WERI-Rb-1 (cell line): ENCODE measurements at regions not wholly inside any gene's neighbourhood (a gene's known extent, or its start where the extent isn't known, plus 50 kb on each side); places are given as distances from the start of the nearest gene placed in this dataset.
"Not testable (repeated sequence)": the region's sequence is repeated elsewhere in the genome, so short reads cannot be mapped to it uniquely, and the experiment has no call there.

ENCODE experiments used
- DNase-seq: peaks from one replicate; pipeline ENCODE4 v3.0.0-alpha.2; 2020
- H3K27ac ChIP-seq: fragments of 250-450 bp; sonication (Bioruptor Pico); 2 replicates; pipeline ENCODE4 v1.5.1; 2020; ENCODE audit warnings: mild to moderate bottlenecking, moderate library complexity
- H3K27me3 ChIP-seq: fragments of 250-450 bp; sonication (Bioruptor Pico); 2 replicates; pipeline ENCODE4 v1.5.1; 2021; ENCODE audit warnings: mild to moderate bottlenecking, low read depth, moderate library complexity; ENCODE audit not compliant: insufficient read depth, severe bottlenecking
- H3K36me3 ChIP-seq: fragments of 250-450 bp; sonication (Bioruptor Pico); 2 replicates; pipeline ENCODE4 v1.5.1; 2020; ENCODE audit warnings: mild to moderate bottlenecking, moderate library complexity
- H3K4me3 ChIP-seq: 2 replicates; pipeline ENCODE4 v1.5.1; 2011; ENCODE audit warnings: low read depth, mild to moderate bottlenecking, control low read depth, low read length
- H3K9me3 ChIP-seq: fragments of 250-450 bp; sonication (Bioruptor Pico); 2 replicates; pipeline ENCODE4 v1.5.1; 2021; ENCODE audit warnings: mild to moderate bottlenecking, moderate library complexity; ENCODE audit not compliant: severe bottlenecking
- TF ChIP-seq, protein P1 (sequence below): IDR thresholded peaks from 2 replicates; pipeline ENCODE4 v1.5.1; 2011; ENCODE audit warnings: low read depth, mild to moderate bottlenecking, control low read depth, inconsistent platforms, low read length

DNA sequence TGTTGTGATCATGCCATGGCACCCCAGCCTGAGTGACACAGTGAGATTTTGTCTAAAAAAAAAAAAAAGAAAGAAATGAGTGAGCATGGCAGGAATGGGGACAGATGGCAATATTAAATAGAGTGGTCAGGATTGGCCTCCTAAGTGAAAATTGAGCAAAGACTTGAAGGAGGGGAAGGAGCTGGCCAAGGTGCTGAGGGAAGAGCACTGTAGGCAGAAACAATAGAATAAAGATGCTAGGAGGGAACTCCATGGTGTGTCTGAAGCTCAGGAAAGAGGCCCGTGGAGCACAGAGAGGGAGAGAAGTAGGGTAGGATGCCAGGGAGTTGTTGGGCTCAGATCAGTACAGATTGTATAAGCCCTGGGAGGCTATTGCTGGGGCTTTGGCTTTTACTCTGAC lies 64.4 kb upstream of the PCAT7 start:
- Histone ChIP-seq H3K9me3 (no peaks in the 10 kb centered on the region), H3K36me3 (no peaks in the 10 kb centered on the region), H3K27me3 (no peaks in the 10 kb centered on the region), H3K27ac (no peak overlapping the region), H3K4me3 (no peak overlapping the region)
- TF ChIP-seq, protein P1, sequence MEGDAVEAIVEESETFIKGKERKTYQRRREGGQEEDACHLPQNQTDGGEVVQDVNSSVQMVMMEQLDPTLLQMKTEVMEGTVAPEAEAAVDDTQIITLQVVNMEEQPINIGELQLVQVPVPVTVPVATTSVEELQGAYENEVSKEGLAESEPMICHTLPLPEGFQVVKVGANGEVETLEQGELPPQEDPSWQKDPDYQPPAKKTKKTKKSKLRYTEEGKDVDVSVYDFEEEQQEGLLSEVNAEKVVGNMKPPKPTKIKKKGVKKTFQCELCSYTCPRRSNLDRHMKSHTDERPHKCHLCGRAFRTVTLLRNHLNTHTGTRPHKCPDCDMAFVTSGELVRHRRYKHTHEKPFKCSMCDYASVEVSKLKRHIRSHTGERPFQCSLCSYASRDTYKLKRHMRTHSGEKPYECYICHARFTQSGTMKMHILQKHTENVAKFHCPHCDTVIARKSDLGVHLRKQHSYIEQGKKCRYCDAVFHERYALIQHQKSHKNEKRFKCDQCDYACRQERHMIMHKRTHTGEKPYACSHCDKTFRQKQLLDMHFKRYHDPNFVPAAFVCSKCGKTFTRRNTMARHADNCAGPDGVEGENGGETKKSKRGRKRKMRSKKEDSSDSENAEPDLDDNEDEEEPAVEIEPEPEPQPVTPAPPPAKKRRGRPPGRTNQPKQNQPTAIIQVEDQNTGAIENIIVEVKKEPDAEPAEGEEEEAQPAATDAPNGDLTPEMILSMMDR = no peak
- no peak for DNase-seq

DNA sequence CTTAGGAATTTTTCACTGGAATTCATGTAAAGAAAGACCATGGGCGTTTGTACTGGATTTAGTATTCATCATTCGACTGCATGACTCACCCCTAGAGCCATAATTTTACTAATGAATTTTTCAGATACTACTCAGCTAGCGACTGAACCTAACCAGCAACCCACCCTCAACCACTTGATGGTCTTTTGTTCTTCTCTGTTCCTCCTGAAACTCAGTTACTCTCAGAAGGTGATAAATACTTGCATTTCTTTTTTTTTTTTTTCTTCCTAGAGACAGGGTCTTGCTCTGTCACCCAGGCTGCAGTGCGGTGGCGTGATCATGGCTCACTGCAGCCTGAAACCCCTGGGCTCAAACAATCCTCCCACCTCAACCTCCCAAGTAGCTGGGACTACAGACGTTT lies 62.8 kb upstream of the PCAT7 start:
- not testable (repeated sequence) for H3K9me3 ChIP-seq, DNase-seq, H3K4me3 ChIP-seq, H3K27me3 ChIP-seq, H3K36me3 ChIP-seq, H3K27ac ChIP-seq

DNA sequence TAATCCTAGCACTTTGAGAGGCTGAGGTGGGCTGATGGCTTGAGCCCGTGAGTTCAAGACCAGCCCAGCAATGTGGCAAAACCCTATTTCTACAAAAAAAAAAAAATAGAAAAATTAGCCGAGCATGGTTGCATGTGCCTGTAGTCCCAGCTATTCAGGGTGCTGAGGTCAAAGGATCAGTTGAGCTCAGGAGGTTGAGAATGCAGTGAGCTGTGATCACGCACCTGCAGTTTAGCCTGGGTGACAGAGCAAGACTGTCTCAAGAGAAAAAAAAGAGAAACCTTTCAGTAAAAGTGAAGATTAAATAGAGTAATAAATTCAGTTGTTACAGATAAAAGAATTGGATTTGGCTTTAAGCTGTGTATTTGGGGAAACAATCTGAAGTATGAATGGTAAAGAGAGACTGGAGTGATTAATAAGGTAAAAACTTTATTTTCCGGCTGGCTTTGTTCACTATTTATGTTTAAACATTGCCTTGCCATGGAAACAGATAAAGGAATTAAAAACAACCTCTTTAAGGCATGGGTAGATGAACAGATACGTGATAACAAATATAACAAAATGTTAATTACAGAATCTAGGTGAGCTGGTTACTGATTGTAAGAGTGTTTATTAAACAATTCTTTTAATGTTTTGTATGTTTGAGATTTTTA lies 56.0 kb upstream of the PCAT7 start:
- DNase-seq = no peak
- no peaks in the 10 kb centered on the region for H3K36me3 ChIP-seq
- H3K27me3 ChIP-seq = no peaks in the 10 kb centered on the region
- TF ChIP-seq, protein P1 = no peak
- H3K9me3 ChIP-seq = no peaks in the 10 kb centered on the region
- H3K4me3 ChIP-seq = no peak overlapping the region
- H3K27ac ChIP-seq = no peak overlapping the region

DNA sequence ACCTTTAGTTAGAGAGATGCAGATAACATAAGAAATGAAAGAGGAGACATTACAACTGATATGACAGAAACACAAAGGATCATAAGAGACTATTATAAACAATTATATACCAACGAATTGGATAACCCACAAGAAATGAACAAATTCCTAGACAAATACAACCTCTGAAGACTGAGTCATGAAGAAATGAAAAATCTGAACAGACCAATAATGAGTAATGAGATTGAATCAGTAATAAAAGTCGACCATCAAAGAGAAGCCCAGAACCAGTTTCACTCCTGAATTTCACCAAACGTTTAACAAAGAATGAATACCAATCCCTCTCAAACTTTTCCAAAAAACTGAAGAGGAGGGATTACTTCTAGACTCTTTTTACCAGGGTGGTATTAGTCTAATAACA lies 50.5 kb upstream of the PCAT7 start:
- no peak for DNase-seq
- no peak overlapping the region for H3K27ac ChIP-seq

More for the DNA sequence above, 50.5 kb upstream of the PCAT7 start:
- TF ChIP-seq, protein P1 = no peak
- H3K27me3 ChIP-seq = no peaks in the 10 kb centered on the region
- no peak overlapping the region for H3K4me3 ChIP-seq
- peaks cover 6% of the 10 kb centered on the region for H3K9me3 ChIP-seq
- H3K36me3 ChIP-seq = no peaks in the 10 kb centered on the region
